ENCODE measurements at regions not wholly inside any gene's neighbourhood (a gene's known extent, or its start where the extent isn't known, plus 50 kb on each side); places are given as distances from the start of the nearest gene placed in this dataset.

- H3K4me3 ChIP-seq (ENCODE audit: low read length), result no peak overlapping the region
- H3K9me3 ChIP-seq (ENCODE audit: control insufficient read depth, insufficient read depth, low read length), result no peaks in the 10 kb centered on the region
- H4K20me1 ChIP-seq (ENCODE audit: control insufficient read depth, insufficient read depth, low read depth, low read length), result no peaks in the 10 kb centered on the region
- no peak overlapping the region for H3K4me2 ChIP-seq (ENCODE audit: low read length)
- no peaks in the 10 kb centered on the region for H3K27me3 ChIP-seq (ENCODE audit: control insufficient read depth, low read length)
- H3K9me2 ChIP-seq (replicated peaks; ENCODE audit: control insufficient read depth, low read length), result no peaks in the 10 kb centered on the region
- no peaks in the 10 kb centered on the region for H3F3A ChIP-seq (ENCODE audit: control insufficient read depth, insufficient read depth)
- no peaks in the 10 kb centered on the region for H3K36me3 ChIP-seq (ENCODE audit: control insufficient read depth, low read length)
- no peaks in the 10 kb centered on the region for H3K79me2 ChIP-seq (ENCODE audit: control insufficient read depth, low read length)
- no peak overlapping the region for H3K27ac ChIP-seq (ENCODE audit: low read depth, low read length)
- H3K4me1 ChIP-seq (ENCODE audit: control insufficient read depth, low read length), result no peaks in the 10 kb centered on the region
- TF ChIP-seq, protein P1, sequence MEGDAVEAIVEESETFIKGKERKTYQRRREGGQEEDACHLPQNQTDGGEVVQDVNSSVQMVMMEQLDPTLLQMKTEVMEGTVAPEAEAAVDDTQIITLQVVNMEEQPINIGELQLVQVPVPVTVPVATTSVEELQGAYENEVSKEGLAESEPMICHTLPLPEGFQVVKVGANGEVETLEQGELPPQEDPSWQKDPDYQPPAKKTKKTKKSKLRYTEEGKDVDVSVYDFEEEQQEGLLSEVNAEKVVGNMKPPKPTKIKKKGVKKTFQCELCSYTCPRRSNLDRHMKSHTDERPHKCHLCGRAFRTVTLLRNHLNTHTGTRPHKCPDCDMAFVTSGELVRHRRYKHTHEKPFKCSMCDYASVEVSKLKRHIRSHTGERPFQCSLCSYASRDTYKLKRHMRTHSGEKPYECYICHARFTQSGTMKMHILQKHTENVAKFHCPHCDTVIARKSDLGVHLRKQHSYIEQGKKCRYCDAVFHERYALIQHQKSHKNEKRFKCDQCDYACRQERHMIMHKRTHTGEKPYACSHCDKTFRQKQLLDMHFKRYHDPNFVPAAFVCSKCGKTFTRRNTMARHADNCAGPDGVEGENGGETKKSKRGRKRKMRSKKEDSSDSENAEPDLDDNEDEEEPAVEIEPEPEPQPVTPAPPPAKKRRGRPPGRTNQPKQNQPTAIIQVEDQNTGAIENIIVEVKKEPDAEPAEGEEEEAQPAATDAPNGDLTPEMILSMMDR (IDR thresholded peaks at IDR 0.05; ENCODE audit: low read depth, low read length, poor library complexity, severe bottlenecking), result no peak
- TF ChIP-seq EZH2phosphoT487 (IDR thresholded peaks at IDR 0.05; ENCODE audit: borderline replicate concordance, low read length), result no peak
These were observed 91.2 kb upstream of the NAALADL2 start for GRCh38 chr3:174767853-174768382.

GRCh38 chr3:174769171-174769570 lies 90.0 kb upstream of the NAALADL2 start:
- no peaks in the 10 kb centered on the region for H4K20me1 ChIP-seq (ENCODE audit: control insufficient read depth, insufficient read depth, low read depth, low read length)
- no peak overlapping the region for H3K4me2 ChIP-seq (ENCODE audit: low read length)
- H3K79me2 ChIP-seq (ENCODE audit: control insufficient read depth, low read length), result no peaks in the 10 kb centered on the region
- no peaks in the 10 kb centered on the region for H3K9me2 ChIP-seq (replicated peaks; ENCODE audit: control insufficient read depth, low read length)
- H3K27me3 ChIP-seq (ENCODE audit: control insufficient read depth, low read length), result no peaks in the 10 kb centered on the region
- no peak overlapping the region for H3K27ac ChIP-seq (ENCODE audit: low read depth, low read length)
- H3K4me3 ChIP-seq (ENCODE audit: low read length), result no peak overlapping the region
- H3F3A ChIP-seq (ENCODE audit: control insufficient read depth, insufficient read depth), result no peaks in the 10 kb centered on the region
- TF ChIP-seq, protein P1 (IDR thresholded peaks at IDR 0.05; ENCODE audit: low read depth, low read length, poor library complexity, severe bottlenecking), result no peak
- no peak for TF ChIP-seq EZH2phosphoT487 (IDR thresholded peaks at IDR 0.05; ENCODE audit: borderline replicate concordance, low read length)
- no peaks in the 10 kb centered on the region for H3K4me1 ChIP-seq (ENCODE audit: control insufficient read depth, low read length)
- no peaks in the 10 kb centered on the region for H3K36me3 ChIP-seq (ENCODE audit: control insufficient read depth, low read length)
- H3K9me3 ChIP-seq (ENCODE audit: control insufficient read depth, insufficient read depth, low read length), result no peaks in the 10 kb centered on the region

GRCh38 chr3:174775603-174776002 lies 83.5 kb upstream of the NAALADL2 start:
- Histone ChIP-seq H3K36me3 (ENCODE audit: control insufficient read depth, low read length) (no peaks in the 10 kb centered on the region), H3K79me2 (ENCODE audit: control insufficient read depth, low read length) (no peaks in the 10 kb centered on the region), H3K27ac (ENCODE audit: low read depth, low read length) (no peak overlapping the region), H3K9me3 (ENCODE audit: control insufficient read depth, insufficient read depth, low read length) (no peaks in the 10 kb centered on the region), H3K4me2 (ENCODE audit: low read length) (no peak overlapping the region), H3K4me3 (ENCODE audit: low read length) (no peak overlapping the region), H3K27me3 (ENCODE audit: control insufficient read depth, low read length) (no peaks in the 10 kb centered on the region), H3F3A (ENCODE audit: control insufficient read depth, insufficient read depth) (no peaks in the 10 kb centered on the region), H3K9me2 (replicated peaks; ENCODE audit: control insufficient read depth, low read length) (no peaks in the 10 kb centered on the region), H3K4me1 (ENCODE audit: control insufficient read depth, low read length) (no peaks in the 10 kb centered on the region), H4K20me1 (ENCODE audit: control insufficient read depth, insufficient read depth, low read depth, low read length) (no peaks in the 10 kb centered on the region)
- TF ChIP-seq EZH2phosphoT487 (IDR thresholded peaks at IDR 0.05; ENCODE audit: borderline replicate concordance, low read length), result no peak
- TF ChIP-seq, protein P1 (IDR thresholded peaks at IDR 0.05; ENCODE audit: low read depth, low read length, poor library complexity, severe bottlenecking), result no peak
